ENCODE measurements at regions not wholly inside any gene's neighbourhood (a gene's known extent, or its start where the extent isn't known, plus 50 kb on each side); places are given as distances from the start of the nearest gene placed in this dataset.
"Not testable (repeated sequence)": the region's sequence is repeated elsewhere in the genome, so short reads cannot be mapped to it uniquely, and the experiment has no call there.

DNA sequence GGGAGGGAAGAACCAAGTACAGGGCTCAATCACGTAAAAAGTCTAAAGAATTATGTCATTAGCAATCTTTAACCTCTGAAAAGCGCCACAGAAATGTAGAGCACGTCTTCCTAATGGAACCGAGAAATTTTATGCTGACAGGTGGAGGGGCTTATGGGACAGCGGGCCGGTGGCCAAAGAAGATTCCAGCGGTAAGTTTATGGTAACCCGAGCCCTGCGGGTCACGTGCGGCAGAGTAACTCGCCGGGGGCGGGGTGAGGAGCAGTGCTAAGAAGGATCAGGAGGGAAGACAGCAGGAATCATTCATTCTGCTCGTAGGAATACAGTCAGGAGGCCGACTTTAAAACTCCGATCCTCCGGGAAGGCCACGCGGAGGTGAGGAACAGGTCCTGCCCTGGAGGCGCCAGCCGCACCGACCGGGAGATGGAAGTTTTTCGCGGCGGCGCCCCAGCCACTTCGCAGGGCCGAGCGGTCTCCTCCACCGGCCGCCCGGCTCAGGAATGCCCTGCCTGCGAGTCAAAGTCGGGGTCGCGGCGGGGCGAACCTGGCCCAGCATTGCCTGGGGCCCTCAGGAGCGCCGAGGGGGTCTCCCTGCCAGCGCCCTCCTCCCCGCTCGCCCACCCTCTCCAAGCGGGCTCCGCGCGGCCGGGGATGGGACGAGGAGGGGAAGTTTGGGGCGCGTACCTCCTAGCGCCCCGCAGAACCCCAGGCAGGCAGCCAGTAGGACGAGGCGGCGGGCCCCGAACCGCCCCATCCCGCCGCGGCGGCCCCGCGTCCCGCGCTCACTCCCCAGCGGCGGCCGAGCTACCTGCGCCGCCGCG, 101.8 kb downstream of the ESM1 start:
- no peak for DNase-seq

DNA sequence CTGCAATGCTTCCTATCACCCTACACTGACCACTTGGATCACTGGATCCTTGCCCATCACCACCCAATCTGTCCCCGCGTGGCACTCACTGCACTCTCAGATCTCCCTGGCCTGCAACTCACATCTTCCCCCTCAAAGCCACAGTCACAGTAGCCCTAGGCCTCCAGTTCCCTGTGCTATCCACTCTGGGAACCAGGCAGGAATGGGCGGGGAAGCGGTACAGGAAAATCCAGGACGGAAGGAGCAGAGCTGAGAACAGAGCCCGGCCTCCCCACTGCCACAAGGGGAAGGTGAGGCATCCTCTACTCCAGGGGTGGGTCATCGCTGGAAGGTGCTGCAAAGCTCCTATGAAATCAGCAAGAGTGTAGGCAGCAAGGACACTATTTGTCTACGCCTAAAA, 102.6 kb downstream of the ESM1 start:
- no peak for DNase-seq

DNA sequence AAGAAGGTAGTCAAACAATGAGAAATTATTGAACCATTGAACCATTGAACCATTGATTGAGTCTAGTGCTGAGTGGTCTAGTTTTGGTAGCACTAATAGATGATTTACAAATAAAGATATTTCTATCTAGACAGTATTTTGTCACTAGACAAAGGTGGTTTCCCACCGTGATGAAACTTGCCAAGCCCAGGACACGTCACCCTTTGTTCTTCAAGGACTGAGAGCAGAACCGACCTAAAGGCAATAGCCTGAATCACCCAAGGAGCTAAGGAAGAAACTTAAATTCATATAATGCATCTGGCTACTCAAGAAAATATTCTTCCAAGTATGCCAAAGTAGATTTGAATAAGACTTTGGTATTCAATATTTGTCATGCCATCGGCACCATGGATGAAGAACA, 103.3 kb downstream of the ESM1 start:
- DNase-seq: no peak

DNA sequence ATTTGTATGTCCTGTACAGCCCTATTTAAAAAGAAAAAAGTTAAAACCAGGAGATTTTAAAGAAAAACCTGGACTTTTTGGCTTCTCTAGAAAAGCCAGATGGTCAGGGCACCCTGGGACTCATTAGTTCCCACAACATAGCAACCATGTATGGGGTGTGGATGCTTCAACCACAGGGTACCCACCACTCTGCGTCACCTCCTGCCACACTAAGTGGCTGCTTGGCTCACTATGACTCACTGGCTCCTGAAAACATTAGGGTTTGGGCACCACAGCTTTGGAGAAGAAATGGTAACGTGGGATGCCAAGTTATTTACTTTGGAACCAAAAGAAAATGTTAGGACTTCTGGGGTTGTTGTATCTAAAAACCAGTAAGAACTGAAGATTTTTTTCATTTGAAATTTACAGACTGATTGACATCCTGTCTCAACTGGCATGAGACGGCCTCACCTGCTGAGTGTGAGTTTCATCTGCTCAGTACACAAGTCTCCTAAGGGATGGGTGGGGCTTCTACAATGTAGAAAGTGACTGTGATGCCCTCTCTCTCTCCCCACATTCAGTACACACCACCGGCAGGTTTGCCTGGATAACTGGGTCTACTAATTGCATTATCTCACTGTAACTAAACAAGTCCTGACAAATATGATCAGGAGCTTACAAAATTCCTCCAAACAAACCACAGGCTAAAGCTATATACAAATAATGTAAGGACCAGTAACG, 103.9 kb downstream of the ESM1 start:
- DNase-seq: no peak

DNA sequence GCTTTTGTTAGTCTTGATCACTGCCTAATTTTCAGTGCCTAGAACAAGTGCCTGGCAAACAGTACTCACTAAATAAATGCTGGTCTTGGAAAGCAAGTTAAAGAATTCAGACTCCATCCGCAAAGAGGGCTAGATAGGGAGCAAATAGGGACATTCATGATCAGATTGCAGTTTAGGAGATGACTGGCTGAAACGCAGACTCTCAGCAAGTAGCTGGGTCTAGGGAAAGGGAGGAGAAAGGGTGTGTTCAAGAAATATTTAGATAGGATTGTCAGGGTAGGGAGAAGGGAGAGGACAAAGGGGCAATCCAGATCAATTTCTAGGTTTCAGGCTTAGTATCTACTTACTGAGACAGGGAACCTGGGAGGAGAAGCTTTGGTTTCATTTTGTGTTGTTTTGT, 108.4 kb downstream of the ESM1 start:
- DNase-seq: no peak

DNA sequence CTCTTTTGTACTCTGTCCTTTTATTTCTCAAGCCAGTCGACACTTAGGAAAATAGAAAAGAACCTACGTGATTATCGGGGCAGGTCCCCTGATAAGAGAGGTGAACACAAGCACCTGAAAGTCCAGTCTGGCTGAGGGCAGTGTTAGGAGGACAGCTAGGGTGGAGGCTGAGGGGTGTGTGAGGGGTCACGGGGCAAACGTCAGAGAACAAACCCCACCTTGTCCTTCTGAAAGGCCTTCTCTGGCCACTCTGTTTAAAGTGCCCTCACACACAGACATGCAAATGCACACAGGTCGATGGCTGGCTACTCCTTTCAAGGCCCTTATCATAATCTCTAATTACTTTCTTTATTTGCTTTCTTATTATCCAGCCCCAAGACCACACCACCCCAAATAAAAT, 108.8 kb downstream of the ESM1 start:
- DNase-seq: no peak

DNA sequence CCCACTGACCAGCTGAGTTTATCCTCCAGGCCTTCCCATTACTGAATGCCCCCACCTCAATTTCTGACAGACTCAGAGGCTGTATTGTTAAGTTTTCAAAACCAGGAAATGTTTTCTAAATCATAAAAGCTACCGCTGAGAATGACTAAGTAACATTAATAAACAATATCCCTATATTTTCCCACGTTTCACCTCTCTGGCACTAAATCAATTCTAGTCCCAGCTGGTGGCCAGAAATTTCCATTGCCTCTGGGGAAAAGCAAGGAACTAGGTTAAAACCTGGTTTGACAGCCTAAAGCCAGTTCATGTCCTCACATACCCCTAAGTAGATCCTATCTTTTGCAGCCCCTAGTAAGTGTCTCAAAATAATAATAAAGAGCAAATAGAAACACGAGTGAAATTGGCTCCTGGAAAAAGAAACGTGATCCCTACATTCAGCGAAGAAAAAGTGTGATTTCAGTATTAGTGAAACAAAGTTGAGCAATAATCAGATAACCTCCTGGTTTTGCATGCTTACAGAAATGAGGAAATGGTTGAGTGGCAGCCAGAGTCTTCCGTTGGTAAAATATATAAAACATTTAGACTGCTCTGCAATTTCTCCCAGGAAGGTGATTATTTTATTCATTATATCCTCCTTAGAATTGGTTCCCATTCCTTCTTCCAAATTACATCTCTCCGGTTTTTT, 110.9 kb downstream of the ESM1 start:
- no peak for DNase-seq

DNA sequence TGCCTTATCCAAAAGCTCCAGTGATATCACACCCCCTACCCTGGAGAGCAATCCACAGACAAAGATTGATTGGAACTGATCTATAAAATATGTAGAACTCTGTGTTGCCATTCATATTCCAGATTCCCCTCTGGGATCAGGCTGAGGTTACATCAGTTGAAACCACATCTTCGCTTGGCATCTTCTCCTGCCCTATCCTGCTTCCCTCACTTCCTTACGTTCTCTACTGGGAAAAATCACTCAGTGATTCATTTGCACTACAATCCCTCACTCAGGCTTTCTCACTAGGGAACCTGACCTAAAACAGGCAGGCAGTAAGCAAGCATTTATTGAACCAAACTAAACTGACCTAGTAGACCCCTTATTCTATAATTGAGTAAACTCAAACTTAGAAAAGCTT, 111.7 kb downstream of the ESM1 start:
- DNase-seq: no peak

DNA sequence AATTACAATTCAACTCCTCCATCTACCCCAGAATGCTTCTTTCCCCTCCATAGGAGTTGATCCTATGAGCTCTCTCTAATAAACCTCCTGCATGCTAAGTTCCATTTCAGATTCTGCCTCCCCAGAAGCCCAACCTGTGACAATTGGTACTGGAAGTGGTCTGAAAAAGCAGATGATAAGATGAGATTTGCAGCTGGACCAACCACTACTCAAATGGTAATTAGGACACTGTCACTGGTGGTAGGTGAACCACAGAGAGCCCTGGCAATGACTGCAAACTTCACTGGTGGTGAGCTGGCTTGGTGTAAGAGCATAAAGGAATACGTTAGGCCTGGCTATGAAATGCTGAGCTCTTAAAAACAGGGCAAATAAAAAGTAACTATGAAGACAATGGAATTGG, 112.6 kb downstream of the ESM1 start:
- no peak for DNase-seq

DNA sequence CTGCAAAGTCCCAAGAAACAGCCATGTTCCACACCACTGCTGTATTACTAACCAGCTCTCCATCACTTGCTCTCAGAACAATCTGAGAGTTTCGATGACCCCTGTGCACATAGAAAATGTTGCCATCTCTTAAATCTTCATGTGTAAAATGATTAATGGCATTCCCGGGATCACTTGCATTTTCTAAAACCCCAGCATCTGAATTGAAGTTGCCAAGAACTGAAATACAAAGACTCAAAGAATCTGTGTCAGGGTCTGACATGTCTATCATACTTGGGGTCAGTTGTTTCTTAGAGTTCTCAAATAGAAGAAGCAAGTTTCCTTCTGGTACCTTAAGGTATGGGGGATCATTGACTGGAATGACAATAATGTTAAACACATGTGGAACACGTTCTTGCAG, 115.1 kb downstream of the ESM1 start:
- no peak for DNase-seq

DNA sequence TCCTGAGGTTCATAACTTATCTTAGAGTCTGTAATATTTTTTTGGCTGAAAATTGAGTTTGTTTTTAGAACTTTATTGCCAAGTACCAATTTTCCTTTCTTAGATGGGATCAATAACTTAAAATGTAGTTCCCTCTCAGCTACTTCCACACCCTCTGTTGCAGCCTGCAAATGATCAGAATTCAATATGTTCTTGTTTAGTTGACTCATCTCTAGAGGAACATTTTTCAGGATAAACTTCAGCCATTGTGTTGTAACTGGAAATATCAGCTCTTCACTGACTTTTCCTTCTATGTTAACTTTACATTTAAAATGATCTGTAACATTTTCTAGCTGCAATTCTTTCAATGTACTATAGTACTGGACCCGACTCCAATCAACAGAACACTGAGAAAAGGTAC, 115.7 kb downstream of the ESM1 start:
- no peak for DNase-seq

DNA sequence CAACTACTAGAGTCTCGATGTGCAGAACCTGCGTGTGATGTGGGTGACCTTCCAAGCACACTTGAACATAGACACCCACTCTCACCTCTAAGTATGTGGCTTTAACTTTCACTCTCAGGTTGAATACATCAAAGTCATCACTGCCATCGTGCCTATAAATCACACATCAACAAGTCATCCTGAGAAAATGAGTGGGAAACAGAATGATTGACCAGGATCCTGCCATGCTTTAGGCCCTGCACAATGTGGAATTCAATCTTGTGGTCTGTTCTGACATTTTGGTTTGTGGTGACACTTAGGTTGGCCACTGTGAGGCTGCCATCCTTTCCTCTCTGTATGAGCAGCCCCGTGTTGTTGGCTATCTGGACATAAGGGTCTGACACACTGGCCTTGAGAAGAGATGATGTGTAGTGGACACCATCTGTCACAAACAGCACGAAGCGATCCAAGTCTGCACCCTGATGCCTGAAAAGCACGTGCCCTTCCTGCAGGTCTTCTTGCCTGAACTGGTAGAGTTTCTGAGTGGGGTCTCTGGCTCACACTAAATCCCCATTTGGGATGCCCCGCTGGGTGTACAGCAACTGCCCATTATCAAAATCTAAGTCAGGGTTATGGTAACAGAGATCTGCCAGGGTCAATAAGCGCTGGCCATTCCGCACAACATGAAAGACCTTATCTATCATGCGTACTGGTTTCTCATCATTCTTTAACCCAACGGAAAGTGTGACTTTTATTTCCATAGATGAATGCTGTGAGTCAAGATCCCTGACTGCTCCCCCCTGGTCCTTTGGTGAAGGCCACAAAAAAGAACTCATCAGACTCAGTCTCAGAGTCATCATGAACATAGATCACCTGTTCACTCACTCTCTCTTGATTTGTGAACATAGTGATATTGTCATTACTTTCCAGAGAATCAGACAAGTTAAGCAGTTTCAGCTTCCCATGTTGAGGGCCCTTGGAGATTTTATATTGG, 116.6 kb downstream of the ESM1 start:
- no peak for DNase-seq

DNA sequence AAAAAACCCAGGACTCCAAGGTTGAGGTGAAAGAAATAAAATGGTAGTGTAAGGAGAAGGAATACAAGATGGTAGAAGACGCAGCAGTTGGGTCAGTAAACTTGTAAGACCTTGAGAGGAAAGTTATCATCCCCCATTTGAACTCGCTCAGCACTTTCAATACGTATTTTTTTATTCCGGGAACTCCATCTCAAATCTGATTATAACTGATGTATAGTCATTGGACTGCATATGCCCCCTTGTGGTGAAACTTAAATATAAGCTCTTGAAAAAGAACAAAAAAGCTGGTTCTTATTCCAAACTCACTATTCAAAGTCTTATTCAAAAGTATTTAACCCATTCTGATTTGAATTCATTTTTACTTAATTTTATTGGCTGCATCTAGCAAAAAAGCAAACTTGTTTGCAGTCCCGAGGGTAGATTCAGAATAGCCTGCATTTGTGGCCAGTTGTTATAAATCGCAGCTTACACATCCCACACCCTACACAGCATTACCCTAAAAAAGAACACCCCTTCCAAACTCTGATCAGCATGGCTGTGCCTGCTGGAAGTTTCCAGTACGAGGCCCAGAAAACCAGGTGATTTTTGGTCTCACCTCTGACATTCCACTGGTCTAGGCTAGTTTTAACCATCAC, 118.0 kb downstream of the ESM1 start:
- DNase-seq: no peak

DNA sequence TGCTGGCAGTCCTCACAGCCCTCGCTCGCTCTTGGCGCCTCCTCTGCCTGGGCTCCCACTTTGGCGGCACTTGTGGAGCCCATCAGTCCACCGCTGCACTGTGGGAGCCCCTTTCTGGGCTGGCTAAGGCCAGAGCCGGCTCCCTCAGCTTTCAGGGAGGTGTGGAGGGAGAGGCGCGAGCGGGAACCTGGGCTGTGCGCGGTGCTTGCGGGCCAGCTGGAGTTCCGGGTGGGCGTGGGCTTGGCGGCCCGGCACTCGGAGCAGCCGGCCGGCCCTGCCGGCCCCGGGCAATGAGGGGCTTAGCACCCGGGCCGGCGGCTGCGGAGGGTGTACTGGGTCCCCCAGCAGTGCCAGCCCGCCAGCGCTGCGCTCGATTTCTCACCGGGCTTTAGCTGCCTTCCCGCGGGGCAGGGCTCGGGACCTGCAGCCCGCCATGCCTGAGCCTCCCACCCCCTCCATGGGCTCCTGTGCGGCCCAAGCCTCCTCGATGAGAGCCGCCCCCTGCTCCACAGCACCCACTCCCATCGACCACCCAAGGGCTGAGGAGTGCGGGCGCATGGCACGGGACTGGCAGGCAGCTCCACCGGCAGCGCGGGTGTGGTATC, 120.4 kb downstream of the ESM1 start:
- DNase-seq: not testable (repeated sequence)

DNA sequence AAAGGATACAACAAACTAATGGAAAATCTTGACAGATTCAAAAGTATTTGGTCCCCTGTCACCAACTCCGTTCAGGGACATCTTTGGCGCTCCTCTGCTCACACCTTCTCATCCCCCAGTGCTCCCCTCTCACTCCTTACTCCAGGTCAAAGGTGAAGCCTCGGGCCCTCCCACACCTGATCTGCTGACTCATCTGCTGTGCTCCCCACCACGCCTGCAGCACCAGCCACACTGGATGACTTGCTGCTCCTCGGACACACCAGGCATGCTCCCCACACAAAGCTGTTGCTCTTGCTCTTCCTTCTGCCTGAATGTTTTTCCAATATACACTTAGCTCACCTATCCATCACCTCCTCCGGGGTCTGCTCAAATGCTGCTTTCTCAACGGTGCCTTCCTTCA, 123.4 kb downstream of the ESM1 start:
- DNase-seq: no peak

DNA sequence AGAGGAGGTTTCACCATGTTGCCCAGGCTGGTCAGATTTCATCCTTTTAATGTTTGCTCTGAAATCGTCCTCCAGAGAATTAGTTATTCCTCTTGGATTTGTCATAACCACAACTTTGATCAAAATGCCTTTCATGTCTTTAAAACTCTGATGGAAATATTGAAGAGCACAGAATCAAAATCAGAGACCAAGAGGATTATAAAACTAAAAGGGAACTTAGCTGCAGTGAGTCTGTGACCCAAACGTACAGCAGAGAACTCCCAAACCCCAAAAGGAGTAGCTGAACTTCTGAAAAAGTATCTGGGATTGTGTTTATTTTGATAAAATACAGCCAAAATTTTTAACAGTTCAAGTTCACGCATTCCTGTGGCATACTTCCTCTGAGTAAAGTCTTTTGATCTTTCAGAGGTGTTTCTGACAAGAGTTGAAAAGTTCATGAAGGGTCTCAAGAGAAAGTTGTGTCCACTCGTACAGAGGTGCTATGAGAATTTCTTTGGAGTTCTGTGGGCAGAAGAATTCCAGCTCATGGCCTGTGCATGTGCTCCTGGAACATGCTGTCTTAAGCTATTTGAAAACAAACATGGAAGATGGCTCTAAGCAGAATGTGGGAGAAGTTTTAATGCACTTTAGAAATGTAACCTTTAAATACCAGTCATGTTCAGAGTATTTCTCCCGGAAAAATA, 124.0 kb downstream of the ESM1 start:
- DNase-seq: no peak

DNA sequence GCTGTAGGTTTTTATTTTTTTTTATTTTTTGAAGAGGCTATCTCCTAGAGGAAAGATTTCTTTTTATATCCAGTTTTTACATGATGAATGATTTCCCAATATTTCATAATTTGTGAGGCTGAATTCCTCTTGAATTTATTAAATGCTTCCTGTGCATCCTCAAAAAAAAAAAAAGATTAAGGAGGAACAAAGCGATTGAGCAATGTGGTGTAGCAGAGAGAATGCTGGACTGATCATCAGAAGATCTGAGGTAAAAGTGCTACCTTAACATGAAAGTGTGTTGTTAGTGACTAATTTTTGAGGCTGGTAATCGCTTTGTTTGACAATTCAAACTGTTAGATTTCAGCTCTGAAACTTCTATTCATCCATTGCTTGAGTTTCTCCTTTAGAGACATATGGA, 125.1 kb downstream of the ESM1 start:
- DNase-seq: no peak

DNA sequence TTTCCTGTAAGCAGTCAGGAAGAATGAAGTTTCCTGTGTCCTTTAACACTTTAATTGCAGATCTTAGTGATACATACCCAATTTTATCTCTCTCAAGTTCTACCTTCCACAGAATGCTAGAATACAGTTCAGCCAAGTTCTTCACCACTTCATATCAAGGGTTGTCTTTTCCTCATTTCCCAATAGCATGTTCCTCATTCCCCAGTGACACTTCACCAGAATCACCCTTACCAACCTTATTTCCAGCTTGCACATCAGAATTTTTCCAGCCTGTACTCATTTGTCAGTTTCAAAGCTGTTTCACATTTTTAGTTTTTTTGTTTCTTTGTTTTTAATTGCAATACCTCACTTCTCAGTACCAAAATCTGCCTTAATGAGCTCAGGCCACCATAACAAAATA, 126.1 kb downstream of the ESM1 start:
- DNase-seq: no peak

DNA sequence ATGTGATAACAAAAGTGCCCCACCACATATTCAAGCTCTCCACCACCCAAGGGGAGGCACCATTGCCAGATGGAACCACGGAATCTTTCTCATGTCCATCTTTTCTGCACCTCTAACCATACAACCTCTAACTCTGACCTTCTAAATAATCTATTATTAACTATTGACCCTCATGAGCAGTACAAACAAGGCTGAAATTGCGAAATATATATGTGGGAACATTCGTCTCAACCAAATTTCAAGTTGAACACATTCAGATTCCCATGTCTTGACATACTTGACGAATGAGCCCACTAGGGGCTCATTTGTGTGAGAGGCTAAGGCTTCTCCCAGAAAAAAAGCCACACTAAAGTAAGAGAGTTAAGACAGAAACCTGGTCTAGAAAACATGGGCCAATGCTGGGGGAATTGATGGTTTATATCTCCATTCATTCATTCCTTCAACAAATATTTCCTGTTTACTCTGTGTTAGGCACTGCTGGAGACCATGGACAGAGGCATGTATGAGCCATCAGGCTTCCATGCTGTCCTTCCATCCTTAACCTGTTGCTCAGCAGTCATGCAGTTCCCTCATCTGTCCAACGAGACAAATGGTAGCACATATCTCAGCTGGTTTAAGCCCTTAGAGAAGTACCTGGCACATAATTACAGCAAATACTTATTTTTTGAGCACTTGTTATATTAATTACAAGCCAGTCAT, 130.4 kb downstream of the ESM1 start:
- DNase-seq: no peak

DNA sequence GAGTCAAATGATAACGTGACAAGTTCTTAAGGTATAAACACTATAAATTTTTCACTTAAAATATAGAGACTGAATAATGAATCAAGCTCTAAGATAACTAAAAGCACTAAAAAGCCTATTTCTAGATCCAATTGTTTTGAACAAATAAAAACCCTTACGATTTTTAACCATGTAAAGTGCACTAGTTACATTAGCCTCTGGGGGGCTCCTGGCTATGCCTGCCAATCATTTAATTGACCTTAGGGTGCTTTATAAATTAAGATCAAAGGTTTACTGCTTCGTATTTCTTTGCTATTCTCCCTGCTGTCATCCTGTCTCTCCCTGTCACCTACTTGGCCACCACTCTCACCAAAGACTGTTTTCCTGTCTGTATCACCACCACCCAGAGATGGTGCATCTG, 133.4 kb downstream of the ESM1 start:
- DNase-seq: no peak

DNA sequence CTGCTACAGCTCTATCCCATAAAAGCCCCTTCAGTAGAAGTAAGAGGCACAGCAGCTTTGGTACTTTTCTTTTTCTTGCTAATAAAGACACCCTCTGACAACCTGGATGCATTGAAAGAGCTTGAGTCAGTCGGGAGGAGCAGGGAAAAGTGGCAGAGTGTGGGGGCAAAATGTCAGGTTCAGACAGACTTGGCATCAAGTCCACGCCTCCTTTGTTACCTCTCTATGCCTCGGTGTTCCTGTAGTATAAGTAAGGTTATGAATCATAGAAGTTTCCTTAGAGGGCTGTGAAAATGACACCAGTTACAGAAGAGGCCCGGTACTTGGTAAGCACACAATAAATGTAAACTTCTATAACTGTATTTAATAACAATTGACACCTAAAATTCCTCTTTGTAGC, 133.9 kb downstream of the ESM1 start:
- no peak for DNase-seq

All from activated CD4-positive, alpha-beta T cell treated with anti-CD3 and anti-CD28 coated beads for 4 hours (primary cell).